Mesenchymal stem cell (in vitro differentiated cells and primary cell): ENCODE measurements at regions not wholly inside any gene's neighbourhood (a gene's known extent, or its start where the extent isn't known, plus 50 kb on each side); places are given as distances from the start of the nearest gene placed in this dataset.

Source experiments
- DNase-seq: peaks from one replicate; pipeline ENCODE4 v3.0.0-alpha.2; 2013
- H2AFZ ChIP-seq: one replicate; pipeline ENCODE4 v1.6.1; 2013; ENCODE audit warnings: low read depth, mild to moderate bottlenecking, control low read depth, inconsistent platforms, low read length, moderate library complexity
- H2AK5ac ChIP-seq: 2 replicates; pipeline ENCODE4 v1.6.1; 2013; ENCODE audit warnings: low read length, moderate library complexity, mild to moderate bottlenecking, inconsistent platforms; ENCODE audit not compliant: severe bottlenecking
- H2BK120ac ChIP-seq: one replicate; pipeline ENCODE4 v1.6.1; 2013; ENCODE audit warnings: low read depth, mild to moderate bottlenecking, inconsistent platforms, low read length, moderate library complexity
- H2BK12ac ChIP-seq, 2 experiments: one replicate each; pipeline ENCODE4 v1.6.1; 2013; ENCODE audit warnings: inconsistent platforms in 2 of 2, low read length in 2 of 2, mild to moderate bottlenecking in 2 of 2, moderate library complexity in 2 of 2, control low read depth in 1 of 2
- H2BK15ac ChIP-seq: one replicate; pipeline ENCODE4 v1.6.1; 2013; ENCODE audit warnings: mild to moderate bottlenecking, low read depth, inconsistent platforms; ENCODE audit not compliant: poor library complexity, severe bottlenecking
- H2BK5ac ChIP-seq: 2 replicates; pipeline ENCODE4 v1.6.1; 2013; ENCODE audit warnings: low read depth, mild to moderate bottlenecking, low read length, control low read depth, inconsistent platforms; ENCODE audit not compliant: poor library complexity, severe bottlenecking
- H3K14ac ChIP-seq, 2 experiments: one replicate each; pipeline ENCODE4 v1.6.1; 2013; ENCODE audit warnings: inconsistent platforms in 2 of 2, low read length in 2 of 2, control low read depth in 1 of 2, mild to moderate bottlenecking in 1 of 2, moderate library complexity in 1 of 2
- H3K18ac ChIP-seq, 2 experiments: one replicate each; pipeline ENCODE4 v1.6.1; 2013; ENCODE audit warnings: inconsistent platforms in 2 of 2, low read length in 2 of 2, control low read depth in 1 of 2, low read depth in 1 of 2, mild to moderate bottlenecking in 1 of 2
- H3K23ac ChIP-seq, 2 experiments: one replicate each; pipeline ENCODE4 v1.6.1; 2013; ENCODE audit warnings: inconsistent platforms in 2 of 2, low read length in 2 of 2, mild to moderate bottlenecking in 2 of 2, moderate library complexity in 2 of 2, control low read depth in 1 of 2
- H3K27ac ChIP-seq: 2 replicates; pipeline ENCODE4 v1.5.1; 2013; ENCODE audit warnings: mild to moderate bottlenecking, moderate library complexity, low read length, control low read depth, inconsistent platforms; ENCODE audit not compliant: poor library complexity, severe bottlenecking
- H3K27me3 ChIP-seq, 2 experiments: 2 replicates each; pipeline versions ENCODE4 v1.6.1 to v1.7.0; 2013; ENCODE audit warnings: low read length in 2 of 2, mild to moderate bottlenecking in 2 of 2, moderate library complexity in 2 of 2, control low read depth in 1 of 2, inconsistent platforms in 1 of 2; ENCODE audit not compliant: control insufficient read depth in 1 of 2, insufficient read depth in 1 of 2
- H3K36me3 ChIP-seq, 2 experiments: 2 replicates each; pipeline versions ENCODE4 v1.6.1 to v1.7.0; 2013; ENCODE audit warnings: low read length in 2 of 2, control low read depth in 1 of 2, inconsistent platforms in 1 of 2, low read depth in 1 of 2, mild to moderate bottlenecking in 1 of 2; ENCODE audit not compliant: insufficient read depth in 2 of 2, control insufficient read depth in 1 of 2
- H3K4ac ChIP-seq, 2 experiments: one replicate each; pipeline ENCODE4 v1.6.1; 2013; ENCODE audit warnings: inconsistent platforms in 2 of 2, low read length in 2 of 2, mild to moderate bottlenecking in 2 of 2, moderate library complexity in 2 of 2, control low read depth in 1 of 2, low read depth in 1 of 2
- H3K4me1 ChIP-seq: 2 replicates; pipeline ENCODE4 v1.6.1; 2013; ENCODE audit warnings: low read depth, low read length, control low read depth; ENCODE audit not compliant: control insufficient read depth, insufficient read depth
- H3K4me2 ChIP-seq: 2 replicates; pipeline ENCODE4 v1.6.1; 2013; ENCODE audit warnings: low read length, mild to moderate bottlenecking, inconsistent platforms; ENCODE audit not compliant: poor library complexity, severe bottlenecking
- H3K4me3 ChIP-seq, 2 experiments: 2 replicates each; pipeline versions ENCODE4 v1.5.1 to v1.7.0; 2013; ENCODE audit warnings: low read length in 2 of 2, mild to moderate bottlenecking in 2 of 2, control low read depth in 1 of 2, low read depth in 1 of 2; ENCODE audit not compliant: insufficient read depth in 1 of 2
- H3K79me1 ChIP-seq: replicated peaks from 2 replicates; pipeline ENCODE4 v1.6.1; 2013; ENCODE audit warnings: mild to moderate bottlenecking, control low read depth, low read length, inconsistent platforms; ENCODE audit not compliant: poor library complexity, severe bottlenecking
- H3K9ac ChIP-seq: 2 replicates; pipeline ENCODE4 v1.7.0; 2013; ENCODE audit warnings: mild to moderate bottlenecking, low read length, moderate library complexity
- H3K9me3 ChIP-seq: 2 replicates; pipeline ENCODE4 v1.7.0; 2013; ENCODE audit warnings: mild to moderate bottlenecking, low read length; ENCODE audit not compliant: control insufficient read depth
- H4K8ac ChIP-seq: one replicate; pipeline ENCODE4 v1.6.1; 2013; ENCODE audit warnings: inconsistent platforms, mild to moderate bottlenecking, low read length, moderate library complexity
- H4K91ac ChIP-seq: one replicate; pipeline ENCODE4 v1.6.1; 2013; ENCODE audit warnings: mild to moderate bottlenecking, low read length, inconsistent platforms
- WGBS: methylation state at CpG from one replicate; pipeline ENCODE4 v1.1.7; 2013; ENCODE audit warnings: mixed read lengths; 5-methylcytosine and 5-hydroxymethylcytosine counted together

- no peaks in the 10 kb centered on the region for H3K9me3 ChIP-seq
- no peak for DNase-seq
- 90% methylated on average over 11 of the region's 13 CpGs for WGBS
- no peak overlapping the region for H2BK12ac ChIP-seq
- no peak overlapping the region for H3K9ac ChIP-seq
- H3K27me3 ChIP-seq = no peaks in the 10 kb centered on the region
- no peak overlapping the region for H4K91ac ChIP-seq
- H3K79me1 ChIP-seq = no peaks in the 10 kb centered on the region
- H2AFZ ChIP-seq = no peak overlapping the region
- H4K8ac ChIP-seq = no peak overlapping the region
- H3K23ac ChIP-seq = no peak overlapping the region
- H3K27ac ChIP-seq = no peak overlapping the region
- H3K36me3 ChIP-seq = no peaks in the 10 kb centered on the region
- no peaks in the 10 kb centered on the region for H3K4me1 ChIP-seq
- H3K4ac ChIP-seq = no peak overlapping the region
- H2BK5ac ChIP-seq = no peak overlapping the region
- H2BK15ac ChIP-seq = no peak overlapping the region
- H3K14ac ChIP-seq = no peak overlapping the region
- no peak overlapping the region for H2AK5ac ChIP-seq
- no peak overlapping the region for H3K4me2 ChIP-seq
- H3K18ac ChIP-seq = no peak overlapping the region
- no peak overlapping the region for H2BK120ac ChIP-seq
- H3K4me3 ChIP-seq = no peak overlapping the region
These were observed 1490.7 kb downstream of the TBC1D22A start for GRCh38 chr22:48253136-48253535.

- no peak overlapping the region for H3K4me3 ChIP-seq
- H2AK5ac ChIP-seq = no peak overlapping the region
- H4K8ac ChIP-seq = no peak overlapping the region
- no peak overlapping the region for H4K91ac ChIP-seq
- no peaks in the 10 kb centered on the region for H3K4me1 ChIP-seq
- H2BK12ac ChIP-seq = no peak overlapping the region
- H3K36me3 ChIP-seq = no peaks in the 10 kb centered on the region
- no peak overlapping the region for H2AFZ ChIP-seq
- H2BK5ac ChIP-seq = no peak overlapping the region
- H3K27ac ChIP-seq = no peak overlapping the region
- H3K14ac ChIP-seq = no peak overlapping the region
- H3K27me3 ChIP-seq = no peaks in the 10 kb centered on the region
- no peak overlapping the region for H3K4me2 ChIP-seq
- no peak for DNase-seq
- H3K79me1 ChIP-seq = no peaks in the 10 kb centered on the region
- H3K18ac ChIP-seq = no peak overlapping the region
- H3K4ac ChIP-seq = no peak overlapping the region
- no peak overlapping the region for H2BK120ac ChIP-seq
- no peak overlapping the region for H3K23ac ChIP-seq
- H3K9ac ChIP-seq = no peak overlapping the region
- H3K9me3 ChIP-seq = no peaks in the 10 kb centered on the region
- no peak overlapping the region for H2BK15ac ChIP-seq
- WGBS = 77% methylated on average over 4 of the region's 5 CpGs
These were observed 1489.2 kb downstream of the TBC1D22A start for GRCh38 chr22:48251629-48252028.

GRCh38 chr22:48250937-48251530 is 1488.6 kb downstream of the TBC1D22A start:
- Histone ChIP-seq H3K79me1 (no peaks in the 10 kb centered on the region), H2AK5ac (no peak overlapping the region)
- 80% methylated on average over 5 of the region's 5 CpGs for WGBS

GRCh38 chr22:48250286-48250895 is 1487.9 kb downstream of the TBC1D22A start:
- no peak overlapping the region for H3K9ac ChIP-seq
- no peak overlapping the region for H3K18ac ChIP-seq
- H3K4ac ChIP-seq = no peak overlapping the region
- H2AFZ ChIP-seq = no peak overlapping the region
- no peaks in the 10 kb centered on the region for H3K36me3 ChIP-seq
- no peaks in the 10 kb centered on the region for H3K4me1 ChIP-seq
- DNase-seq = no peak
- H3K14ac ChIP-seq = no peak overlapping the region
- WGBS = 80% methylated on average over 16 of the region's 16 CpGs
- no peak overlapping the region for H2BK12ac ChIP-seq
- no peak overlapping the region for H2BK120ac ChIP-seq
- no peak overlapping the region for H4K91ac ChIP-seq
- H3K23ac ChIP-seq = no peak overlapping the region
- H2BK5ac ChIP-seq = no peak overlapping the region
- H3K27ac ChIP-seq = no peak overlapping the region
- no peak overlapping the region for H2BK15ac ChIP-seq
- no peaks in the 10 kb centered on the region for H3K27me3 ChIP-seq
- no peaks in the 10 kb centered on the region for H3K9me3 ChIP-seq
- H2AK5ac ChIP-seq = no peak overlapping the region
- H3K4me2 ChIP-seq = no peak overlapping the region
- no peaks in the 10 kb centered on the region for H3K79me1 ChIP-seq
- H3K4me3 ChIP-seq = no peak overlapping the region
- H4K8ac ChIP-seq = no peak overlapping the region

More at GRCh38 chr22:48250937-48251530, 1488.6 kb downstream of the TBC1D22A start:
- H3K4me3 ChIP-seq = no peak overlapping the region
- H3K4me1 ChIP-seq = no peaks in the 10 kb centered on the region
- no peak overlapping the region for H3K4me2 ChIP-seq
- H2AFZ ChIP-seq = no peak overlapping the region
- H3K14ac ChIP-seq = no peak overlapping the region
- H3K27ac ChIP-seq = no peak overlapping the region
- no peaks in the 10 kb centered on the region for H3K9me3 ChIP-seq
- H3K36me3 ChIP-seq = no peaks in the 10 kb centered on the region
- H2BK15ac ChIP-seq = no peak overlapping the region
- no peak overlapping the region for H3K23ac ChIP-seq
- no peak overlapping the region for H2BK5ac ChIP-seq
- no peak overlapping the region for H2BK120ac ChIP-seq
- H3K4ac ChIP-seq = no peak overlapping the region
- no peak overlapping the region for H3K18ac ChIP-seq
- no peak overlapping the region for H3K9ac ChIP-seq
- DNase-seq = no peak
- H2BK12ac ChIP-seq = no peak overlapping the region
- H3K27me3 ChIP-seq = no peaks in the 10 kb centered on the region
- no peak overlapping the region for H4K8ac ChIP-seq
- no peak overlapping the region for H4K91ac ChIP-seq
